SK-N-SH (cell line): ENCODE measurements at regions not wholly inside any gene's neighbourhood (a gene's known extent, or its start where the extent isn't known, plus 50 kb on each side); places are given as distances from the start of the nearest gene placed in this dataset.

Source experiments
- EZH2phosphoT487 ChIP-seq: fragments of 200-600 bp; sonication (generic); IDR thresholded peaks from 2 replicates; pipeline ENCODE4 v1.6.1; 2017; ENCODE audit warnings: low read depth, mixed run types, mild to moderate bottlenecking, antibody characterized with exemption, moderate library complexity, borderline replicate concordance
- FOXM1 ChIP-seq: IDR thresholded peaks from 2 replicates; pipeline ENCODE4 v1.4.0; 2012; ENCODE audit warnings: low read depth, mild to moderate bottlenecking
- GABPA ChIP-seq: IDR thresholded peaks from 2 replicates; pipeline ENCODE4 v1.4.0; 2012; ENCODE audit warnings: low read depth, mild to moderate bottlenecking
- NFIC ChIP-seq: IDR thresholded peaks from 2 replicates; pipeline ENCODE4 v1.4.0; 2012; ENCODE audit warnings: borderline replicate concordance
- POLR2AphosphoS5 ChIP-seq: IDR thresholded peaks from 2 replicates; pipeline ENCODE4 v1.6.1; 2012; ENCODE audit warnings: low read depth, low read length
- RAD21 ChIP-seq: IDR thresholded peaks from 2 replicates; pipeline ENCODE4 v1.6.1; 2012; ENCODE audit warnings: mild to moderate bottlenecking, low read length
- RFX5 ChIP-seq: IDR thresholded peaks from 2 replicates; pipeline ENCODE4 v1.6.1; 2012; ENCODE audit warnings: mild to moderate bottlenecking, improper control_type of control experiment, low read length
- TAF1 ChIP-seq: IDR thresholded peaks from 2 replicates; pipeline ENCODE4 v1.6.1; 2012; ENCODE audit warnings: low read depth, mild to moderate bottlenecking, low read length, moderate library complexity, borderline replicate concordance
- YY1 ChIP-seq: IDR thresholded peaks from 2 replicates; pipeline ENCODE4 v1.4.0; 2012; ENCODE audit warnings: low read depth, mild to moderate bottlenecking
- TF ChIP-seq, protein P1 (sequence below): fragments of 200-600 bp; sonication (generic); IDR thresholded peaks from 2 replicates; pipeline ENCODE4 v1.6.1; 2017; ENCODE audit warnings: antibody characterized with exemption, mild to moderate bottlenecking, moderate library complexity
- TF ChIP-seq, protein P2 (sequence below): IDR thresholded peaks from 2 replicates; pipeline ENCODE4 v1.6.1; 2012; ENCODE audit warnings: mild to moderate bottlenecking, low read depth, low read length, moderate library complexity

DNA sequence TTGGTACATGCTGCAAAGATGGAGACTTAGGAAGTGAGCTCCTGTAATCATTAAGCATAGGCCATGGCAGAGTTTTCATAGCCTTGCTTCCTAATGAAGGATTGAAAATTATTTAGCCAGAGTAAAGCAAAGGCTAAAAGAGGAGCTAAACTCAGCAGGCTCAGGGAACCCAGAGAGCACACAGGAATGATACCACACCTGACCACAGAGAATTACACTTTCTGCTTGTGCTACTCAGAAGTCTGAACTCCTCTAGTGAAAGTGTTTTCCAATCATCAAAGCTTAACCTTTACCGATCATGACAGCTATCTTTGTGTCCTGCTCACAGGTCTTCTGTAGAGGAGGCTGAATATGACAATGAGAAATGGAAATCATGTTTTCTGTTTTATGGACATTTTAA is 347.7 kb downstream of the OTUD1 start:
- TF ChIP-seq, protein P1, sequence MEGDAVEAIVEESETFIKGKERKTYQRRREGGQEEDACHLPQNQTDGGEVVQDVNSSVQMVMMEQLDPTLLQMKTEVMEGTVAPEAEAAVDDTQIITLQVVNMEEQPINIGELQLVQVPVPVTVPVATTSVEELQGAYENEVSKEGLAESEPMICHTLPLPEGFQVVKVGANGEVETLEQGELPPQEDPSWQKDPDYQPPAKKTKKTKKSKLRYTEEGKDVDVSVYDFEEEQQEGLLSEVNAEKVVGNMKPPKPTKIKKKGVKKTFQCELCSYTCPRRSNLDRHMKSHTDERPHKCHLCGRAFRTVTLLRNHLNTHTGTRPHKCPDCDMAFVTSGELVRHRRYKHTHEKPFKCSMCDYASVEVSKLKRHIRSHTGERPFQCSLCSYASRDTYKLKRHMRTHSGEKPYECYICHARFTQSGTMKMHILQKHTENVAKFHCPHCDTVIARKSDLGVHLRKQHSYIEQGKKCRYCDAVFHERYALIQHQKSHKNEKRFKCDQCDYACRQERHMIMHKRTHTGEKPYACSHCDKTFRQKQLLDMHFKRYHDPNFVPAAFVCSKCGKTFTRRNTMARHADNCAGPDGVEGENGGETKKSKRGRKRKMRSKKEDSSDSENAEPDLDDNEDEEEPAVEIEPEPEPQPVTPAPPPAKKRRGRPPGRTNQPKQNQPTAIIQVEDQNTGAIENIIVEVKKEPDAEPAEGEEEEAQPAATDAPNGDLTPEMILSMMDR = no peak
- TF ChIP-seq, protein P2, sequence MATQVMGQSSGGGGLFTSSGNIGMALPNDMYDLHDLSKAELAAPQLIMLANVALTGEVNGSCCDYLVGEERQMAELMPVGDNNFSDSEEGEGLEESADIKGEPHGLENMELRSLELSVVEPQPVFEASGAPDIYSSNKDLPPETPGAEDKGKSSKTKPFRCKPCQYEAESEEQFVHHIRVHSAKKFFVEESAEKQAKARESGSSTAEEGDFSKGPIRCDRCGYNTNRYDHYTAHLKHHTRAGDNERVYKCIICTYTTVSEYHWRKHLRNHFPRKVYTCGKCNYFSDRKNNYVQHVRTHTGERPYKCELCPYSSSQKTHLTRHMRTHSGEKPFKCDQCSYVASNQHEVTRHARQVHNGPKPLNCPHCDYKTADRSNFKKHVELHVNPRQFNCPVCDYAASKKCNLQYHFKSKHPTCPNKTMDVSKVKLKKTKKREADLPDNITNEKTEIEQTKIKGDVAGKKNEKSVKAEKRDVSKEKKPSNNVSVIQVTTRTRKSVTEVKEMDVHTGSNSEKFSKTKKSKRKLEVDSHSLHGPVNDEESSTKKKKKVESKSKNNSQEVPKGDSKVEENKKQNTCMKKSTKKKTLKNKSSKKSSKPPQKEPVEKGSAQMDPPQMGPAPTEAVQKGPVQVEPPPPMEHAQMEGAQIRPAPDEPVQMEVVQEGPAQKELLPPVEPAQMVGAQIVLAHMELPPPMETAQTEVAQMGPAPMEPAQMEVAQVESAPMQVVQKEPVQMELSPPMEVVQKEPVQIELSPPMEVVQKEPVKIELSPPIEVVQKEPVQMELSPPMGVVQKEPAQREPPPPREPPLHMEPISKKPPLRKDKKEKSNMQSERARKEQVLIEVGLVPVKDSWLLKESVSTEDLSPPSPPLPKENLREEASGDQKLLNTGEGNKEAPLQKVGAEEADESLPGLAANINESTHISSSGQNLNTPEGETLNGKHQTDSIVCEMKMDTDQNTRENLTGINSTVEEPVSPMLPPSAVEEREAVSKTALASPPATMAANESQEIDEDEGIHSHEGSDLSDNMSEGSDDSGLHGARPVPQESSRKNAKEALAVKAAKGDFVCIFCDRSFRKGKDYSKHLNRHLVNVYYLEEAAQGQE = no peak
- TF ChIP-seq RAD21 = no peak
- no peak for TF ChIP-seq RFX5
- TF ChIP-seq NFIC = no peak
- no peak for TF ChIP-seq EZH2phosphoT487
- TF ChIP-seq FOXM1 = no peak
- TF ChIP-seq POLR2AphosphoS5 = no peak
- TF ChIP-seq TAF1 = no peak
- no peak for TF ChIP-seq GABPA
- no peak for TF ChIP-seq YY1
